SK-N-MC (cell line): ENCODE measurements at regions not wholly inside any gene's neighbourhood (a gene's known extent, or its start where the extent isn't known, plus 50 kb on each side); places are given as distances from the start of the nearest gene placed in this dataset.

Experiments used
- EZH2 ChIP-seq: fragments of 200-600 bp; sonication (generic); IDR thresholded peaks from one replicate; pipeline ENCODE4 v1.6.1; 2017; ENCODE audit warnings: antibody characterized with exemption
- POLR2AphosphoS5 ChIP-seq: IDR thresholded peaks from 2 replicates; pipeline ENCODE4 v1.6.1; 2012; ENCODE audit warnings: mild to moderate bottlenecking, low read depth, low read length, borderline replicate concordance

GRCh38 chr6:125671323-125671722 lies 78.1 kb upstream of the HEY2 start:
- no peak for TF ChIP-seq EZH2
- no peak for TF ChIP-seq POLR2AphosphoS5
